Aorta (tissue), 5 donors: ENCODE measurements at regions not wholly inside any gene's neighbourhood (a gene's known extent, or its start where the extent isn't known, plus 50 kb on each side); places are given as distances from the start of the nearest gene placed in this dataset.

ENCODE experiments used
- ATAC-seq: fragments of 200-7000 bp; cut with Tn5 transposase; one replicate; pipeline ENCODE4 v1.9.1; 2022; ENCODE audit warnings: moderate library complexity; ENCODE audit not compliant: low FRiP score
- DNase-seq, 2 donors: peaks; one replicate each; pipeline ENCODE4 v3.0.0-alpha.2; 2020
- H3K27ac ChIP-seq, 2 donors: one replicate each; pipeline ENCODE4 v1.5.1; 2013; ENCODE audit warnings: low read length in 2 of 2, mild to moderate bottlenecking in 2 of 2, moderate library complexity in 2 of 2, control low read depth in 1 of 2, inconsistent platforms in 1 of 2, low read depth in 1 of 2
- H3K27me3 ChIP-seq, 2 donors: one replicate each; pipeline ENCODE4 v1.6.1; 2013; ENCODE audit warnings: control low read depth in 1 of 2, low read length in 1 of 2, mild to moderate bottlenecking in 1 of 2, moderate library complexity in 1 of 2; ENCODE audit not compliant: insufficient read depth in 2 of 2, control insufficient read depth in 1 of 2
- H3K36me3 ChIP-seq, 2 donors: one replicate each; pipeline ENCODE4 v1.6.1; 2013; ENCODE audit warnings: control low read depth in 1 of 2, low read length in 1 of 2, mild to moderate bottlenecking in 1 of 2; ENCODE audit not compliant: insufficient read depth in 2 of 2, control insufficient read depth in 1 of 2
- H3K4me1 ChIP-seq, 2 donors: one replicate each; pipeline ENCODE4 v1.6.1; 2013; ENCODE audit warnings: low read length in 2 of 2, control low read depth in 1 of 2, mild to moderate bottlenecking in 1 of 2, moderate library complexity in 1 of 2; ENCODE audit not compliant: insufficient read depth in 2 of 2, control insufficient read depth in 1 of 2
- H3K4me3 ChIP-seq, 2 donors: one replicate each; pipeline ENCODE4 v1.5.1; 2013; ENCODE audit warnings: low read length in 2 of 2, control low read depth in 1 of 2, mild to moderate bottlenecking in 1 of 2
- H3K9me3 ChIP-seq: one replicate; pipeline ENCODE4 v1.6.1; 2013; ENCODE audit warnings: mild to moderate bottlenecking, low read length; ENCODE audit not compliant: control insufficient read depth
- whole genome bisulfite sequencing, 2 donors: extraction: QIAGEN DNeasy Blood & Tissue Kit; methylation state at CpG; one replicate each; pipeline ENCODE4 v1.1.7; 2013; 5-methylcytosine and 5-hydroxymethylcytosine counted together
- intact Hi-C, 2 donors: fragments of 100-400 bp; cut with DNase I; formaldehyde crosslinking; loops; one replicate each; pipeline versions ENCODE4 v1.14.2 to v1.15.0; 2022
- donor health status: healthy with polysubstance abuse.
- donor health status: Bipolar disorder and iron deficiency.
- donor health status: DM: no; HTN: no; CAD: no.
- donor health status: DM: no; HTN: no; CAD: no.
- donor health status: DM: yes; HTN: yes; CAD: no.

- no peak overlapping the region for H3K27ac ChIP-seq
- no peaks in the 10 kb centered on the region for H3K36me3 ChIP-seq
- H3K4me1 ChIP-seq = no peaks in the 10 kb centered on the region
- no peaks in the 10 kb centered on the region for H3K9me3 ChIP-seq
- no peaks in the 10 kb centered on the region for H3K27me3 ChIP-seq
- no peak overlapping the region for H3K4me3 ChIP-seq
- WGBS, 2 donors = 64 to 66% methylated on average over 1 of the region's 1 CpG
- no peak for DNase-seq
- ATAC-seq = no peak
- intact Hi-C loops = loop anchor here in 1 of 2 donors (2.0 kb wide), 1 partner anchor 60 kb away; no protein-coding TSS in a partner anchor
Measured at GRCh38 chr4:14496408-14496807, 505.9 kb upstream of the CPEB2 start.

- no peak overlapping the region for H3K27ac ChIP-seq
- H3K4me3 ChIP-seq = no peak overlapping the region
- no peaks in the 10 kb centered on the region for H3K4me1 ChIP-seq
- intact Hi-C loops = loop anchor here in 1 of 2 donors (2.0 kb wide), 1 partner anchor 60 kb away; no protein-coding TSS in a partner anchor
- no peaks in the 10 kb centered on the region for H3K36me3 ChIP-seq
- DNase-seq (no peak), ATAC-seq (no peak)
- H3K27me3 ChIP-seq = no peaks in the 10 kb centered on the region
- H3K9me3 ChIP-seq = no peaks in the 10 kb centered on the region
Measured at GRCh38 chr4:14496969-14497368, 505.3 kb upstream of the CPEB2 start.

DNA sequence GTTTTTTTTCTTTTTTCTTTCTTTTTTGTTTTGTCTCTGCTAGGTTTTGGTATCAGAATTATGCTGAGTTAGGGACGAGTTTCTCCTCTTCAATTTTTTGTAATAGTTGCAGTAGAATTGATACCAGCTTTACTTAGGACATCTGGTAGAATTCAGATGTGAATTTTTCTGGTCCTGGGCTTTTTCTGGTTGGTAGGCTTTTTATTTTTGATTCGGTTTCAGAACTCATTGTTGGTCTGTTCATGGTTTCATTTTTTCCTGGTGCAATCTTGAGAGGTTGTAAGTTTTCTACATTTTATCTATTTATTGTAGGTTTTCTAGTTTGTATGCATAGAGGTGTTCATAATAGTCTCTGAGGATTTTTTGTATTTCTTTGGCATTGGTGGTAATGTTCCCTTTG is 498.1 kb upstream of the CPEB2 start:
- Histone ChIP-seq H3K4me3 (no peak overlapping the region), H3K9me3 (no peaks in the 10 kb centered on the region), H3K4me1 (no peaks in the 10 kb centered on the region), H3K27me3 (no peaks in the 10 kb centered on the region), H3K27ac (no peak overlapping the region), H3K36me3 (no peaks in the 10 kb centered on the region)
- intact Hi-C loops = no loop called here
- DNase-seq = no peak
- ATAC-seq = no peak
- WGBS, 2 donors = 59 to 65% methylated on average over 2 of the region's 2 CpGs

DNA sequence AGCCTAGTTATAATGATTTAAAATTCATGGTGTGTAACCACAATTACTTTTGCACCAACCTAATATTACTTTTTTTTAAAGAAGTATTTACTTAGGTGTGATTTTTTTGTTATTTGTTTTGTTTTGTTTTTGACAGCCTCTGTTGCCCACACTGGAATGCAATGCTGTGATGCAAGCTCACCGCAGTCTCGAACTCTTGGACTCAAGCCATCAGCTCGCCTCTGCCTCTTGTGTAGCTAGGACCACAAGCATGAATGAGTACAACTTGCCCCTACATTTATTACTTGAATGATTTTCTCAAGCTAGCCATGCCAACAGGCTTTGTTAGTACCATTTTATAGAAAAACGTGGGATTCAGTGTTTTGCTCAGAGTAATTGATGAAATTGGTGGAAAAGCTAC is 488.8 kb upstream of the CPEB2 start:
- Histone ChIP-seq H3K4me1 (no peaks in the 10 kb centered on the region), H3K27ac (no peak overlapping the region), H3K4me3 (no peak overlapping the region), H3K36me3 (no peaks in the 10 kb centered on the region), H3K9me3 (no peaks in the 10 kb centered on the region), H3K27me3 (no peaks in the 10 kb centered on the region)
- ATAC-seq (no peak), DNase-seq (no peak)
- intact Hi-C loops = no loop called here
- 65 to 72% methylated on average over 4 of the region's 4 CpGs for WGBS, 2 donors

DNA sequence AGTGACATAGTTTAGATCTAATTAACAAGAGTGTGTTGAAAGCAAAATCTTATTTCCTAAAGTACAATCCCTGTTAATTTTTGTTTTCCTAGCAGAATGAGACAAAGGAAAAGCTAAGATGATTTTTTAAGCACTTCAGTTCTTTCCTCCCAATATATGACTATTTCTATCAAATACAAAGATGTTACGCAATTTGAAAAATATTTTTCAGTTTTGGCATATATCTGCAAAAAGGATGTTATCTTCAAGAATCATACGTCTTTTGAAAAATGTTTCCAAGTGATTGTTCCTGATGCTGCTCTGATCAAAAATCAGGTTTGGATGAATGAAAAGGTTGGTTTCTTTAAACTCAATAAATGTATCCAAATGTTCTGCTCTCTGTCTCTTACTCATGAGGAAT is 486.7 kb upstream of the CPEB2 start:
- no peak for ATAC-seq
- no peaks in the 10 kb centered on the region for H3K9me3 ChIP-seq
- no peaks in the 10 kb centered on the region for H3K27me3 ChIP-seq
- intact Hi-C loops = no loop called here
- no peaks in the 10 kb centered on the region for H3K36me3 ChIP-seq
- no peak for DNase-seq
- H3K4me3 ChIP-seq = no peak overlapping the region
- H3K4me1 ChIP-seq = no peaks in the 10 kb centered on the region
- H3K27ac ChIP-seq = no peak overlapping the region
- 78 to 84% methylated on average over 2 of the region's 2 CpGs for WGBS, 2 donors

DNA sequence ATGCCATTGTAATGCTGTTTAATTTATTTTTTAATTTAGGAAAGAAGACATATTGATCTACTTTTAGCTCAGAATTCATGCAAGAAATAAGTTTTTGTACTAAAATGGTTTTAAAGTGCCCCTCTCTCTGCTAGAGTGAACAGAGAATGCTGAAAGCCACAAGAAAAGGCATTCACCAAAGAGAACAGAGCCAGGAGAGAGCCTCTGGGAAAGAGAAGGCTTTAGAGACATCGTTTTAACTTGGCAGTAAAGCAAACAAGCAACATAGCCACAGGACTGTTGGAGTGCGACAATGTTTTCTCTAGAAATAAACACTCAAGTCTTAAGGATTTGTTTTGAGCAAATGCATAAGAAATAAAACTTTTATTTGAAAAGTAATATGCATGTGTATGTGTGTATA is 484.1 kb upstream of the CPEB2 start:
- Histone ChIP-seq H3K4me1 (no peaks in the 10 kb centered on the region), H3K9me3 (no peaks in the 10 kb centered on the region), H3K27me3 (no peaks in the 10 kb centered on the region), H3K27ac (no peak overlapping the region), H3K4me3 (no peak overlapping the region), H3K36me3 (no peaks in the 10 kb centered on the region)
- 11 to 12% methylated on average over 2 of the region's 2 CpGs for WGBS, 2 donors
- DNase-seq = no peak
- ATAC-seq = no peak
- intact Hi-C loops = no loop called here

- Histone ChIP-seq H3K4me1 (no peaks in the 10 kb centered on the region), H3K27ac (no peak overlapping the region), H3K4me3 (no peak overlapping the region), H3K36me3 (no peaks in the 10 kb centered on the region), H3K9me3 (no peaks in the 10 kb centered on the region), H3K27me3 (no peaks in the 10 kb centered on the region)
- DNase-seq (no peak), ATAC-seq (no peak)
- intact Hi-C loops = no loop called here
- WGBS, 2 donors = 75 to 78% methylated on average over 1 of the region's 1 CpG
Measured at GRCh38 chr4:14520171-14520570, 482.1 kb upstream of the CPEB2 start.

GRCh38 chr4:14524276-14524675 is 478.0 kb upstream of the CPEB2 start:
- no peaks in the 10 kb centered on the region for H3K4me1 ChIP-seq
- intact Hi-C loops = no loop called here
- 86 to 88% methylated on average over 1 of the region's 1 CpG for whole genome bisulfite sequencing, 2 donors

DNA sequence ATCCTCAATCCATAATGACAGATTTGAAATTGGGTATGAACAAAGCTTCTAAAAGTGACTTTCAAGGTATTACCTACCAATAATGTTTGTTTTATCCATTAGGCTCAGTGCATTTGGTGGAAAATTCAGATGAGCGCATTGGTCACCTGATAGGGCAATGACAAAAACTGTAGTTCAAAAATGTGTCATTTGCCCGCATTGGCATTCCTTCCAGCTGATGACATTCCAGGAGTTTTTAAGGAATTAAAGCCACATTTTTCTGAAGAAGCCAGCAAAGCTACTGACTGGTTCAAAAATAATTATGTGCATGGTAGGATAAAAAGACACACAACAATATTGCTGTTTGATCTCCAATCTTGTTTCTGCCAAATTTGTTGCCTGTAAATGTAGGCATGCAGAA is 473.4 kb upstream of the CPEB2 start:
- no peaks in the 10 kb centered on the region for H3K9me3 ChIP-seq
- H3K36me3 ChIP-seq = no peaks in the 10 kb centered on the region
- no peak overlapping the region for H3K4me3 ChIP-seq
- intact Hi-C loops = no loop called here
- 85 to 91% methylated on average over 2 of the region's 2 CpGs for WGBS, 2 donors
- DNase-seq (no peak), ATAC-seq (no peak)
- no peak overlapping the region for H3K27ac ChIP-seq
- H3K4me1 ChIP-seq = no peaks in the 10 kb centered on the region
- no peaks in the 10 kb centered on the region for H3K27me3 ChIP-seq

More at GRCh38 chr4:14524276-14524675, 478.0 kb upstream of the CPEB2 start:
- no peaks in the 10 kb centered on the region for H3K27me3 ChIP-seq
- H3K36me3 ChIP-seq = no peaks in the 10 kb centered on the region
- DNase-seq = no peak
- no peak overlapping the region for H3K27ac ChIP-seq
- ATAC-seq = no peak
- no peaks in the 10 kb centered on the region for H3K9me3 ChIP-seq
- no peak overlapping the region for H3K4me3 ChIP-seq
